HepG2 (cell line): ENCODE measurements at regions not wholly inside any gene's neighbourhood (a gene's known extent, or its start where the extent isn't known, plus 50 kb on each side); places are given as distances from the start of the nearest gene placed in this dataset.

Source experiments
- CAMTA2 ChIP-seq: sonication (generic); formaldehyde crosslinking; IDR thresholded peaks from 2 replicates; pipeline ENCODE4 v1.4.0; 2020; ENCODE audit warnings: mild to moderate bottlenecking, missing genetic modification reagents, borderline replicate concordance
- FOXM1 ChIP-seq: sonication (generic); formaldehyde crosslinking; IDR thresholded peaks from 2 replicates; pipeline ENCODE4 v1.5.0; 2020; ENCODE audit warnings: missing genetic modification reagents
- GABPA ChIP-seq, 2 experiments: IDR thresholded peaks; 2 replicates each; pipeline ENCODE4 v1.6.1; 2011 to 2016; ENCODE audit warnings: low read depth in 2 of 2, low read length in 1 of 2, missing biosample characterization in 1 of 2, missing genetic modification characterization in 1 of 2
- GLI4 ChIP-seq: sonication (generic); formaldehyde crosslinking; IDR thresholded peaks from 2 replicates; pipeline ENCODE4 v1.5.1; 2020; ENCODE audit warnings: missing genetic modification reagents, mild to moderate bottlenecking, moderate library complexity, borderline replicate concordance
- HNRNPUL1 ChIP-seq: fragments of 200-400 bp; formaldehyde crosslinking; IDR thresholded peaks from 2 replicates; pipeline ENCODE4 v1.6.1; 2017; ENCODE audit warnings: low read depth, mild to moderate bottlenecking, low read length, moderate library complexity
- IRX3 ChIP-seq: sonication (generic); formaldehyde crosslinking; IDR thresholded peaks from 2 replicates; pipeline ENCODE4 v1.8.1; 2023; ENCODE audit warnings: mild to moderate bottlenecking, low read depth, missing genetic modification reagents, borderline replicate concordance
- JARID2 ChIP-seq: sonication (generic); formaldehyde crosslinking; IDR thresholded peaks from 2 replicates; pipeline ENCODE4 v1.8.1; 2023; ENCODE audit warnings: missing genetic modification reagents, inconsistent platforms; ENCODE audit not compliant: insufficient replicate concordance
- PITX1 ChIP-seq: sonication (generic); formaldehyde crosslinking; IDR thresholded peaks from 2 replicates; pipeline ENCODE4 v1.5.1; 2020; ENCODE audit warnings: mild to moderate bottlenecking, missing genetic modification reagents
- POGK ChIP-seq: sonication (generic); formaldehyde crosslinking; conservative IDR thresholded peaks from 2 replicates; pipeline ENCODE4 v1.8.0; 2022; ENCODE audit warnings: mild to moderate bottlenecking, moderate library complexity, missing genetic modification reagents
- SMAD3 ChIP-seq: sonication (generic); formaldehyde crosslinking; IDR thresholded peaks from 2 replicates; pipeline ENCODE4 v1.4.0; 2020; ENCODE audit warnings: missing genetic modification reagents
- TBX2 ChIP-seq: sonication (generic); formaldehyde crosslinking; IDR thresholded peaks from 2 replicates; pipeline ENCODE4 v1.5.0; 2020; ENCODE audit warnings: missing genetic modification reagents, mild to moderate bottlenecking, borderline replicate concordance
- YEATS4 ChIP-seq: sonication (generic); formaldehyde crosslinking; IDR thresholded peaks from 2 replicates; pipeline ENCODE4 v1.4.0; 2020; ENCODE audit warnings: missing genetic modification reagents, borderline replicate concordance
- ZFP41 ChIP-seq: sonication (generic); formaldehyde crosslinking; IDR thresholded peaks from 2 replicates; pipeline ENCODE4 v1.4.0; 2020; ENCODE audit warnings: mild to moderate bottlenecking, missing genetic modification reagents, borderline replicate concordance
- ZFX ChIP-seq: sonication (generic); formaldehyde crosslinking; IDR thresholded peaks from 2 replicates; pipeline ENCODE4 v1.4.0; 2020; ENCODE audit warnings: mild to moderate bottlenecking, low read depth, missing genetic modification reagents, moderate library complexity
- ZNF468 ChIP-seq: sonication (generic); formaldehyde crosslinking; IDR thresholded peaks from 2 replicates; pipeline ENCODE4 v1.8.0; 2022; ENCODE audit warnings: mild to moderate bottlenecking, moderate library complexity, missing genetic modification reagents
- TF ChIP-seq, protein P1 (sequence below): sonication (generic); formaldehyde crosslinking; IDR thresholded peaks from 2 replicates; pipeline ENCODE4 v1.5.0; 2020; ENCODE audit warnings: mild to moderate bottlenecking, missing genetic modification reagents
- TF ChIP-seq, protein P2 (sequence below): sonication (generic); formaldehyde crosslinking; IDR thresholded peaks from 2 replicates; pipeline ENCODE4 v1.5.1; 2020; ENCODE audit warnings: missing genetic modification reagents, mild to moderate bottlenecking, borderline replicate concordance
- TF ChIP-seq, protein P3 (sequence below): sonication (generic); formaldehyde crosslinking; IDR thresholded peaks from 2 replicates; pipeline ENCODE4 v1.5.1; 2020; ENCODE audit warnings: mild to moderate bottlenecking, missing genetic modification reagents, borderline replicate concordance

DNA sequence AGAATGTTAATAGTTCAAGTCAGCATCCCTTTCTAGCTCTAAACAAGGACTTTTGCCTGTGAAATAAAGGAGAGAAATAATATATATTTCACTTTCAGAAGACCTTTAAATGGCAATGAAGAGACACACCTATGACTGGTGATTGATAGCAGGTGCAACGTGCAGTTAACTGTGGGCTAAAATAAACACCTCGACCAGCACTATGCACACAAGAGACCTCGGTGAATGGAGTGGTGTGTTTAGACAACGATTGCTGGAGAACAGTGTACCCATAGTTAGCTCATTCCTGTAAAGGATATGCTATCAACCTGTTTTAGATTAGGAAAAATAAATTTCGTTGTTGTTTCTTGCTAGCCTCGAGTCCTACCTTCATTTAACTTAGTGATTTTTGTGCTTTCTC is 143.4 kb downstream of the NR4A2 start (continued):
- TF ChIP-seq, protein P1, sequence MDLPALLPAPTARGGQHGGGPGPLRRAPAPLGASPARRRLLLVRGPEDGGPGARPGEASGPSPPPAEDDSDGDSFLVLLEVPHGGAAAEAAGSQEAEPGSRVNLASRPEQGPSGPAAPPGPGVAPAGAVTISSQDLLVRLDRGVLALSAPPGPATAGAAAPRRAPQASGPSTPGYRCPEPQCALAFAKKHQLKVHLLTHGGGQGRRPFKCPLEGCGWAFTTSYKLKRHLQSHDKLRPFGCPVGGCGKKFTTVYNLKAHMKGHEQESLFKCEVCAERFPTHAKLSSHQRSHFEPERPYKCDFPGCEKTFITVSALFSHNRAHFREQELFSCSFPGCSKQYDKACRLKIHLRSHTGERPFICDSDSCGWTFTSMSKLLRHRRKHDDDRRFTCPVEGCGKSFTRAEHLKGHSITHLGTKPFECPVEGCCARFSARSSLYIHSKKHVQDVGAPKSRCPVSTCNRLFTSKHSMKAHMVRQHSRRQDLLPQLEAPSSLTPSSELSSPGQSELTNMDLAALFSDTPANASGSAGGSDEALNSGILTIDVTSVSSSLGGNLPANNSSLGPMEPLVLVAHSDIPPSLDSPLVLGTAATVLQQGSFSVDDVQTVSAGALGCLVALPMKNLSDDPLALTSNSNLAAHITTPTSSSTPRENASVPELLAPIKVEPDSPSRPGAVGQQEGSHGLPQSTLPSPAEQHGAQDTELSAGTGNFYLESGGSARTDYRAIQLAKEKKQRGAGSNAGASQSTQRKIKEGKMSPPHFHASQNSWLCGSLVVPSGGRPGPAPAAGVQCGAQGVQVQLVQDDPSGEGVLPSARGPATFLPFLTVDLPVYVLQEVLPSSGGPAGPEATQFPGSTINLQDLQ (CRISPR knock-in tag) = no peak
- no peak for TF ChIP-seq ZFP41 (CRISPR knock-in tag)
- TF ChIP-seq CAMTA2 (CRISPR knock-in tag) = no peak
- TF ChIP-seq POGK (CRISPR knock-in tag) = no peak
- no peak for TF ChIP-seq ZNF468 (CRISPR knock-in tag)
- TF ChIP-seq, protein P2, sequence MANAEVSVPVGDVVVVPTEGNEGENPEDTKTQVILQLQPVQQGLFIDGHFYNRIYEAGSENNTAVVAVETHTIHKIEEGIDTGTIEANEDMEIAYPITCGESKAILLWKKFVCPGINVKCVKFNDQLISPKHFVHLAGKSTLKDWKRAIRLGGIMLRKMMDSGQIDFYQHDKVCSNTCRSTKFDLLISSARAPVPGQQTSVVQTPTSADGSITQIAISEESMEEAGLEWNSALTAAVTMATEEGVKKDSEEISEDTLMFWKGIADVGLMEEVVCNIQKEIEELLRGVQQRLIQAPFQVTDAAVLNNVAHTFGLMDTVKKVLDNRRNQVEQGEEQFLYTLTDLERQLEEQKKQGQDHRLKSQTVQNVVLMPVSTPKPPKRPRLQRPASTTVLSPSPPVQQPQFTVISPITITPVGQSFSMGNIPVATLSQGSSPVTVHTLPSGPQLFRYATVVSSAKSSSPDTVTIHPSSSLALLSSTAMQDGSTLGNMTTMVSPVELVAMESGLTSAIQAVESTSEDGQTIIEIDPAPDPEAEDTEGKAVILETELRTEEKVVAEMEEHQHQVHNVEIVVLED (CRISPR knock-in tag) = no peak
- TF ChIP-seq TBX2 (CRISPR knock-in tag) = no peak; the same call in 1 of the 2 replicates
- no peak for TF ChIP-seq GLI4 (CRISPR knock-in tag)
- TF ChIP-seq, protein P3, sequence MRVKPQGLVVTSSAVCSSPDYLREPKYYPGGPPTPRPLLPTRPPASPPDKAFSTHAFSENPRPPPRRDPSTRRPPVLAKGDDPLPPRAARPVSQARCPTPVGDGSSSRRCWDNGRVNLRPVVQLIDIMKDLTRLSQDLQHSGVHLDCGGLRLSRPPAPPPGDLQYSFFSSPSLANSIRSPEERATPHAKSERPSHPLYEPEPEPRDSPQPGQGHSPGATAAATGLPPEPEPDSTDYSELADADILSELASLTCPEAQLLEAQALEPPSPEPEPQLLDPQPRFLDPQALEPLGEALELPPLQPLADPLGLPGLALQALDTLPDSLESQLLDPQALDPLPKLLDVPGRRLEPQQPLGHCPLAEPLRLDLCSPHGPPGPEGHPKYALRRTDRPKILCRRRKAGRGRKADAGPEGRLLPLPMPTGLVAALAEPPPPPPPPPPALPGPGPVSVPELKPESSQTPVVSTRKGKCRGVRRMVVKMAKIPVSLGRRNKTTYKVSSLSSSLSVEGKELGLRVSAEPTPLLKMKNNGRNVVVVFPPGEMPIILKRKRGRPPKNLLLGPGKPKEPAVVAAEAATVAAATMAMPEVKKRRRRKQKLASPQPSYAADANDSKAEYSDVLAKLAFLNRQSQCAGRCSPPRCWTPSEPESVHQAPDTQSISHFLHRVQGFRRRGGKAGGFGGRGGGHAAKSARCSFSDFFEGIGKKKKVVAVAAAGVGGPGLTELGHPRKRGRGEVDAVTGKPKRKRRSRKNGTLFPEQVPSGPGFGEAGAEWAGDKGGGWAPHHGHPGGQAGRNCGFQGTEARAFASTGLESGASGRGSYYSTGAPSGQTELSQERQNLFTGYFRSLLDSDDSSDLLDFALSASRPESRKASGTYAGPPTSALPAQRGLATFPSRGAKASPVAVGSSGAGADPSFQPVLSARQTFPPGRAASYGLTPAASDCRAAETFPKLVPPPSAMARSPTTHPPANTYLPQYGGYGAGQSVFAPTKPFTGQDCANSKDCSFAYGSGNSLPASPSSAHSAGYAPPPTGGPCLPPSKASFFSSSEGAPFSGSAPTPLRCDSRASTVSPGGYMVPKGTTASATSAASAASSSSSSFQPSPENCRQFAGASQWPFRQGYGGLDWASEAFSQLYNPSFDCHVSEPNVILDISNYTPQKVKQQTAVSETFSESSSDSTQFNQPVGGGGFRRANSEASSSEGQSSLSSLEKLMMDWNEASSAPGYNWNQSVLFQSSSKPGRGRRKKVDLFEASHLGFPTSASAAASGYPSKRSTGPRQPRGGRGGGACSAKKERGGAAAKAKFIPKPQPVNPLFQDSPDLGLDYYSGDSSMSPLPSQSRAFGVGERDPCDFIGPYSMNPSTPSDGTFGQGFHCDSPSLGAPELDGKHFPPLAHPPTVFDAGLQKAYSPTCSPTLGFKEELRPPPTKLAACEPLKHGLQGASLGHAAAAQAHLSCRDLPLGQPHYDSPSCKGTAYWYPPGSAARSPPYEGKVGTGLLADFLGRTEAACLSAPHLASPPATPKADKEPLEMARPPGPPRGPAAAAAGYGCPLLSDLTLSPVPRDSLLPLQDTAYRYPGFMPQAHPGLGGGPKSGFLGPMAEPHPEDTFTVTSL (CRISPR knock-in tag) = peak; percentile 76; the same call in 1 of the 2 replicates
- 0 out of 2 replicates have a peak, but pooled peaks have one; percentile 34 for TF ChIP-seq PITX1
- TF ChIP-seq IRX3 (CRISPR knock-in tag) = no peak
- TF ChIP-seq JARID2 (CRISPR knock-in tag) = no peak
- TF ChIP-seq HNRNPUL1 = no peak
- TF ChIP-seq ZFX = no peak
- TF ChIP-seq GABPA (IDR thresholded peaks at IDR 0.05; ENCODE audit: low read depth, low read length) = no peak
- no peak for TF ChIP-seq GABPA (CRISPR knock-in tag; IDR thresholded peaks at IDR 0.05; ENCODE audit: low read depth)
- no peak for TF ChIP-seq SMAD3 (CRISPR knock-in tag)
- no peak for TF ChIP-seq FOXM1 (CRISPR knock-in tag)
- no peak for TF ChIP-seq YEATS4 (CRISPR knock-in tag)
